Endothelial cell (in vitro differentiated cells): ENCODE measurements at regions not wholly inside any gene's neighbourhood (a gene's known extent, or its start where the extent isn't known, plus 50 kb on each side); places are given as distances from the start of the nearest gene placed in this dataset.

Experiments used
- DNase-seq: peaks from one replicate; pipeline ENCODE4 v3.0.0; 2021; ENCODE audit warnings: low spot score
- H3K27ac Mint-ChIP-seq: one replicate; pipeline ENCODE4 v1.8.0; 2021; ENCODE audit warnings: mixed read lengths, inconsistent platforms; ENCODE audit not compliant: unreplicated experiment
- H3K27me3 Mint-ChIP-seq: one replicate; pipeline ENCODE4 v1.8.0; 2021; ENCODE audit warnings: mild to moderate bottlenecking, moderate library complexity, mixed read lengths, inconsistent platforms; ENCODE audit not compliant: unreplicated experiment
- H3K36me3 Mint-ChIP-seq: one replicate; pipeline ENCODE4 v1.8.0; 2021; ENCODE audit warnings: mild to moderate bottlenecking, low read depth, mixed read lengths, inconsistent platforms; ENCODE audit not compliant: unreplicated experiment
- H3K4me1 Mint-ChIP-seq: one replicate; pipeline ENCODE4 v1.8.0; 2021; ENCODE audit warnings: mild to moderate bottlenecking, mixed read lengths, inconsistent platforms; ENCODE audit not compliant: unreplicated experiment
- H3K4me3 Mint-ChIP-seq: one replicate; pipeline ENCODE4 v1.8.0; 2021; ENCODE audit warnings: mild to moderate bottlenecking, mixed read lengths, inconsistent platforms; ENCODE audit not compliant: unreplicated experiment
- H3K9me3 Mint-ChIP-seq: one replicate; pipeline ENCODE4 v1.8.0; 2021; ENCODE audit warnings: mixed read lengths, inconsistent platforms; ENCODE audit not compliant: unreplicated experiment
- CTCF ChIP-seq: fragments of 200-600 bp; sonication (generic); IDR thresholded peaks from one replicate; pipeline ENCODE4 v1.5.0; 2021; ENCODE audit warnings: antibody characterized with exemption; ENCODE audit not compliant: unreplicated experiment

GRCh38 chr4:140212194-140212593, 58.2 kb upstream of the MAML3 start:
- no peaks in the 10 kb centered on the region for H3K9me3 Mint-ChIP-seq
- no peaks in the 10 kb centered on the region for H3K36me3 Mint-ChIP-seq
- peaks cover 3% of the 10 kb centered on the region for H3K4me1 Mint-ChIP-seq
- no peak for DNase-seq
- no peak overlapping the region for H3K27ac Mint-ChIP-seq
- H3K27me3 Mint-ChIP-seq, result peaks cover 9% of the 10 kb centered on the region
- no peak for TF ChIP-seq CTCF
- no peak overlapping the region for H3K4me3 Mint-ChIP-seq

DNA sequence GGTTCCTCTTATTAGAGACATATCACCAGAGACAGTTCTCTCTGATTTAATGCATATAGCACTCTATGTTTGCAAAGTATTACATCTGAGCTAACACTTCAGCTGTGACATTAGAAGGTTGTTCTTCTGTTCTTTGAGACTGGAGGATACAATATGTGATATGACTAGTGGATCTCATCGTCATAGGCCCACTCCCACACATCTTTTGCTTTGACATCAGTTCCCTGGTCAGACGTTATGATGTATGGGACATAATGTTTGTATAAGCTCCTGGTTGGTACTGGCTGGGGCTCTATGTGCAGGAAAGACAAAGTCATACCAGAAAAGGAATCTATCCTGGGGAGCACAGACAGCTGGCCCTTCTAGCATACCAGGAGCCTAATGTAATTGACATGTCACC, 57.7 kb upstream of the MAML3 start:
- TF ChIP-seq CTCF, result no peak
- H3K4me3 Mint-ChIP-seq, result no peak overlapping the region
- no peak for DNase-seq
- peaks cover 9% of the 10 kb centered on the region for H3K27me3 Mint-ChIP-seq
- no peaks in the 10 kb centered on the region for H3K9me3 Mint-ChIP-seq
- H3K36me3 Mint-ChIP-seq, result no peaks in the 10 kb centered on the region
- peaks cover 3% of the 10 kb centered on the region for H3K4me1 Mint-ChIP-seq
- no peak overlapping the region for H3K27ac Mint-ChIP-seq

DNA sequence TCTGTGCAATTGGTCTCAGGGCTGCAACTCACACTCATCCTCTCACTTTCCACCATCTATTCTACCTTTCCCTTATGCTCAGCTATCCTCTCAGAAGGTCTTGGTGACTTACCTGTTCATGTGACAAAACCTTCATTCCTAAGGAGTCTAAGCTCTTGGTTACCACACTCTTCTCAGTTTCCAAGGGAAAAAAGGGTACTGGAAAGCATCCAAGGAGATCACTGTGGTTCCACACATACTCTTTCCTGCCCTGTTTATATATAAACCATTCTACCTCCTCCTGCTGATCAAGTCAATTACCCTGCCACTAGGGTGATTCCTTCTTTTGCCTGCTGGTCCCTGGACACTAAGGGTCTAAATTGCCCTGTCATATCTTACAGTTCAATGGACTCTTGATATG, 57.2 kb upstream of the MAML3 start:
- DNase-seq, result no peak
- Mint-ChIP-seq H3K4me3 (no peak overlapping the region), H3K9me3 (no peaks in the 10 kb centered on the region), H3K4me1 (peaks cover 3% of the 10 kb centered on the region), H3K27ac (no peak overlapping the region), H3K27me3 (peaks cover 9% of the 10 kb centered on the region), H3K36me3 (no peaks in the 10 kb centered on the region)
- TF ChIP-seq CTCF, result no peak

- no peak overlapping the region for H3K4me3 Mint-ChIP-seq
These were observed 54.9 kb upstream of the MAML3 start for GRCh38 chr4:140208921-140209320.

More at GRCh38 chr4:140208921-140209320, 54.9 kb upstream of the MAML3 start:
- peaks cover 9% of the 10 kb centered on the region for H3K27me3 Mint-ChIP-seq
- no peaks in the 10 kb centered on the region for H3K36me3 Mint-ChIP-seq
- no peaks in the 10 kb centered on the region for H3K9me3 Mint-ChIP-seq
- TF ChIP-seq CTCF, result no peak
- H3K27ac Mint-ChIP-seq, result no peak overlapping the region
- no peak for DNase-seq
- peaks cover 3% of the 10 kb centered on the region for H3K4me1 Mint-ChIP-seq
